ENCODE measurements at regions not wholly inside any gene's neighbourhood (a gene's known extent, or its start where the extent isn't known, plus 50 kb on each side); places are given as distances from the start of the nearest gene placed in this dataset.

- no peak for TF ChIP-seq CTCF (IDR thresholded peaks at IDR 0.05)
Observed at GRCh38 chr2:105597011-105597805, 147.5 kb upstream of the NCK2 start.

- TF ChIP-seq CTCF (IDR thresholded peaks at IDR 0.05) = no peak
Observed at GRCh38 chr2:105596411-105596921, 148.2 kb upstream of the NCK2 start.

GRCh38 chr2:105595536-105595935 is 149.2 kb upstream of the NCK2 start:
- TF ChIP-seq CTCF (IDR thresholded peaks at IDR 0.05) = no peak

DNA sequence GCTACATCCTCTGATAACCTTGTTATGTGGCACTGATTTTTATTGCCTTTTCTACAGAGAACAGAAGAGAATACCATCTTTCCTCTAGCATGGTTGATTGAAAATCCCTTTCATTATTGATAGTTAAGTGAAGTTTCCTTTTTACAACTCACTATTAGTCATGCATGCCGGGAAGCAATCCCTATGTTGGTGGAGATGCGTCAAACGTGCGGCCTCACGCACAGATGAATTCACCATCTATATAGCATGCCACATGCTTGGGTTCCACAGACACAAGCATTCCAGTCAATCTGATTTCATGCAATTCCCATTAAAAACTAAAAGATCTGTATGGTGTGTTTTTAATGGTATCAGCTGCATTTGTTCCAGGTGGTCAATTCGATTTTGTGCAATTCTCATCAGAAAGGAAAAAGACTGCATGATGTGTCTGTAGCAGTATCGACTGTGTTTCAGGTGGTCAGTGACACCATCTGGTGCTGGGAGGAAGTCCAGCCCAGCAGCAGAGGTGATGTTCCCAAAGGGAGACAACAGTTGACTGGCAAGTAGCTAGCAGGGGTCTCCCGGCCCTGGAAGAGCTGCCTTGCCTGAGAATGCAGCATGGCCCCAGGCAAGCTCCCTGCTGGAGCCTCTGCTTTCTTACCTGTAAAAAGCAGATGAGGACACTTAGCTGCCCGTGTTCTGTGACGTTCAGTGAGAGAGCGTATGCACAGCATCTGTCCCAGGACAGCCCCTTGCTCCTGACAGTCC is 151.3 kb upstream of the NCK2 start:
- no peak for TF ChIP-seq CTCF (IDR thresholded peaks at IDR 0.05)

DNA sequence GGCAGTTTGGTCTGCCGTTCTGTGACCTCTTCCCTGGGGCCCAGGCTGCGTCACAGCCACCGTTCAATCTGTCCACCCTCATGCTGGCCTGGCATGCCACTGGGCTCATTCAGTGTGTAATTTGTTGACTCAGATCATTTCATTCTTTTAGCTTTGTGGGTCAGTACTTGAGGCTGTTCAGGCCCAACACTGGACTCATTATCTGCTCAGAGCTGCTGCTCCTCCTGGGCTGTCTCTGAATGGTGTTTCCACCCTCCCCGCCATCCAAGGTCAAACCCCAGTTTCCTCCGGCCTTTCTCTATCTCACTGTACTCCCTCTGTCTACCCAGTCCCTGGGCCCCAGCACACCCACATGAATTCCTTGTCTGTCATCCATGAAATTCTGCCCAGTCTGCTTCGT is 152.4 kb upstream of the NCK2 start:
- no peak for TF ChIP-seq CTCF (IDR thresholded peaks at IDR 0.05)

DNA sequence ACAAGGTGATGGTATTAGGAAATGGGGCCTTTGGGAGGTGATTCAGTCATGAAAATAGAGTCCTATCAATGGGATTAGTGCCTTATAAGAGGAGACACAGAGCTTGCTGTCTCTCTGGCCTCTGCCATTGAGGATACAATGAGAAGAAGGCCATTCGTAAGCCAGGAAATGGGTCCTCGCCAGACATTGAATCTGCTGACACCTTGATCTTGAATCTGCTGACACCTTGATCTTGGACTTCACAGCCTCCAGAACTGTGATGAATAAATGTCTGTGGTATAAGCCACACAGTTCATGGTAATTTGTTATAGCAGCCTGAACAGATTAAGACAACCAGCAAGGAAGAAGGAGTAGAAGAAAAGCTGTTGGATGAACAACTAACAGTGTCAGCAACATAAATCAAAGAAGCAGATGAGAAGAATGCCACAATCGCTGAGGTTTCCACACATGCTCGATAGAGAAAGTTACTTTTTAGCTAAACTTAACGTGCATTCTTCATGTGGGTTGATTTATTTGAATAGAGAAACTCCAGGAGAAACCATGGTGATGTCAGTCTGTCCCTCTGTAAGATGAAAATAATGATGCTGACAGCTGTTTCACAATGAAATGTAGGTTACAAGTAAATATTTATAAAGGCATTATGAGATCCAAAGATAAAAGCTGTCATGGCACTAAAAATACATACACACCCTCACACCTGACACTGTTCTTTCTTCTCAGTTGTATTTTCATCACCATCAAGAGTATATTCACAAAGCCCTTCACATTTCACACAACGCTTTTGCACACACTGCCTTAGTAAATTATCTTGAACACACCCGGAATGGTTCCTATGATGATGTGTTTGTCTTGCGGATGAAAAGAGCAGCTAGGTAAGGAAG is 153.7 kb upstream of the NCK2 start:
- TF ChIP-seq CTCF (IDR thresholded peaks at IDR 0.05) = no peak

DNA sequence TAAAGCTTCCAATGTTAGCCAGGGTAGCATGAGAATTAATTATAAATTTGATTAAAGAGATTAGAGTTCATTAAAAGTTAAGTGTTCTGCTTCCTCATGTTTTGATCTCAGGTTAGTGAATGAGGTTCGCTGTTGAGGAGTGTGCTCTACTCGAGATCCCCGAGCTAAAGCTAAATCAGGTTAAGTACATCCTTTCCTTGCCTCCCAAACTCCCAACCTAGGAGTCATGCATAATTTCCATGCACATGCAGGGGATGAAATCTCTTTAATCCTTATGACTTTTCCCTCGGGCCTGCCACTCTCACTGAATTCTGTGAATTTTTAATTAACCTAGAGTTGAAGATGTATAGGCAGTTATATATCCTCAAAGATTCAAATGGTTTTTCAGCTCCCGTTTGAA is 156.1 kb upstream of the NCK2 start:
- no peak for TF ChIP-seq CTCF (IDR thresholded peaks at IDR 0.05)

Measured in LNCAP (cell line).